Thoracic aorta (tissue), 2 donors: ENCODE measurements at regions not wholly inside any gene's neighbourhood (a gene's known extent, or its start where the extent isn't known, plus 50 kb on each side); places are given as distances from the start of the nearest gene placed in this dataset.

Experiments
- ATAC-seq: fragments of 150-250 bp; one replicate; pipeline ENCODE4 v1.8.0; 2017; ENCODE audit warnings: low read depth; ENCODE audit not compliant: insufficient number of reproducible peaks, low FRiP score
- DNase-seq: peaks from one replicate; pipeline ENCODE4 v3.0.0-alpha.2; 2020; ENCODE audit warnings: low spot score
- H3K27ac ChIP-seq, 2 donors: fragments of 200-600 bp; sonication (generic); 1 replicate in 1 of 2; 2 replicates in 1 of 2; pipeline ENCODE4 v1.5.1; 2016; ENCODE audit warnings: mild to moderate bottlenecking in 2 of 2, moderate library complexity in 2 of 2
- H3K27me3 ChIP-seq: fragments of 200-600 bp; sonication (generic); replicated peaks from 2 replicates; pipeline ENCODE4 v1.6.0; 2016; ENCODE audit warnings: mild to moderate bottlenecking; ENCODE audit not compliant: insufficient read depth
- H3K36me3 ChIP-seq: fragments of 200-600 bp; sonication (generic); one replicate; pipeline ENCODE4 v1.5.1; 2016
- H3K4me1 ChIP-seq, 2 donors: fragments of 200-600 bp; sonication (generic); 1 replicate in 1 of 2; 2 replicates in 1 of 2; pipeline versions ENCODE4 v1.5.1 to v1.6.0; 2016; ENCODE audit warnings: low read depth in 2 of 2, mild to moderate bottlenecking in 1 of 2; ENCODE audit not compliant: control insufficient read depth in 1 of 2
- H3K4me3 ChIP-seq: fragments of 200-600 bp; sonication (generic); 2 replicates; pipeline ENCODE4 v1.5.1; 2016; ENCODE audit warnings: mild to moderate bottlenecking
- H3K9me3 ChIP-seq: fragments of 200-600 bp; sonication (generic); 2 replicates; pipeline ENCODE4 v1.5.1; 2016
- CTCF ChIP-seq: fragments of 200-600 bp; sonication (generic); IDR thresholded peaks from one replicate; pipeline ENCODE4 v1.5.1; 2019; ENCODE audit warnings: antibody characterized with exemption

- ATAC-seq: no peak
- no peak for TF ChIP-seq CTCF
- no peaks in the 10 kb centered on the region for H3K9me3 ChIP-seq
Observed at GRCh38 chr3:159346271-159346903, 544.5 kb downstream of the MFSD1 start.

GRCh38 chr3:159348431-159348830 lies 546.6 kb downstream of the MFSD1 start:
- no peak for TF ChIP-seq CTCF
- ATAC-seq (no peak), DNase-seq (no peak)
- Histone ChIP-seq H3K27ac (no peak overlapping the region), H3K27me3 (no peaks in the 10 kb centered on the region), H3K36me3 (no peaks in the 10 kb centered on the region), H3K4me1 (no peaks in the 10 kb centered on the region), H3K9me3 (no peaks in the 10 kb centered on the region), H3K4me3 (no peak overlapping the region)

More at GRCh38 chr3:159346271-159346903, 544.5 kb downstream of the MFSD1 start:
- H3K36me3 ChIP-seq: no peaks in the 10 kb centered on the region
- no peaks in the 10 kb centered on the region for H3K27me3 ChIP-seq
- H3K27ac ChIP-seq: no peak overlapping the region
- no peaks in the 10 kb centered on the region for H3K4me1 ChIP-seq
- no peak overlapping the region for H3K4me3 ChIP-seq
- DNase-seq: no peak

GRCh38 chr3:159356606-159357005 lies 554.8 kb downstream of the MFSD1 start:
- H3K9me3 ChIP-seq: no peaks in the 10 kb centered on the region
- no peak for TF ChIP-seq CTCF
- no peak overlapping the region for H3K27ac ChIP-seq
- no peak for DNase-seq
- ATAC-seq: no peak
- no peaks in the 10 kb centered on the region for H3K4me1 ChIP-seq
- no peaks in the 10 kb centered on the region for H3K36me3 ChIP-seq
- H3K4me3 ChIP-seq: no peak overlapping the region
- H3K27me3 ChIP-seq: no peaks in the 10 kb centered on the region

- TF ChIP-seq CTCF: no peak
- H3K27ac ChIP-seq: no peak overlapping the region
- no peaks in the 10 kb centered on the region for H3K36me3 ChIP-seq
- DNase-seq: no peak
- ATAC-seq: no peak
- H3K4me3 ChIP-seq: no peak overlapping the region
- H3K9me3 ChIP-seq: no peaks in the 10 kb centered on the region
- no peaks in the 10 kb centered on the region for H3K27me3 ChIP-seq
- no peaks in the 10 kb centered on the region for H3K4me1 ChIP-seq
Observed at GRCh38 chr3:159364511-159364910, 562.7 kb downstream of the MFSD1 start.

GRCh38 chr3:159366476-159366875 lies 564.6 kb downstream of the MFSD1 start:
- DNase-seq: no peak
- no peak overlapping the region for H3K4me3 ChIP-seq
- TF ChIP-seq CTCF: no peak
- no peak for ATAC-seq
- H3K9me3 ChIP-seq: no peaks in the 10 kb centered on the region
- no peaks in the 10 kb centered on the region for H3K4me1 ChIP-seq
- H3K27me3 ChIP-seq: no peaks in the 10 kb centered on the region
- H3K27ac ChIP-seq: no peak overlapping the region
- no peaks in the 10 kb centered on the region for H3K36me3 ChIP-seq
